Peyer's patch (tissue), 4 donors: ENCODE measurements at regions not wholly inside any gene's neighbourhood (a gene's known extent, or its start where the extent isn't known, plus 50 kb on each side); places are given as distances from the start of the nearest gene placed in this dataset.

Experiments
- DNase-seq, 3 donors: peaks; one replicate each; pipeline ENCODE4 v3.0.0-alpha.2; 2017 to 2019
- H3K27ac ChIP-seq, 4 donors: fragments of 200-600 bp; sonication (generic); one replicate each; pipeline ENCODE4 v1.5.1; 2016 to 2019
- H3K27me3 ChIP-seq, 2 donors: fragments of 200-600 bp; sonication (generic); one replicate each; pipeline ENCODE4 v1.5.1; 2019
- H3K36me3 ChIP-seq, 3 donors: fragments of 200-600 bp; sonication (generic); one replicate each; pipeline ENCODE4 v1.5.1; 2016 to 2019
- H3K4me1 ChIP-seq, 4 donors: fragments of 200-600 bp; sonication (generic); one replicate each; pipeline ENCODE4 v1.5.1; 2016 to 2019
- H3K4me3 ChIP-seq, 4 donors: fragments of 200-600 bp; sonication (generic); 1 replicate in 3 of 4; 2 replicates in 1 of 4; pipeline ENCODE4 v1.5.1; 2016 to 2019; ENCODE audit warnings: mild to moderate bottlenecking in 1 of 4
- H3K9me3 ChIP-seq, 4 donors: fragments of 200-600 bp; sonication (generic); one replicate each; pipeline ENCODE4 v1.5.1; 2016 to 2019; ENCODE audit warnings: mild to moderate bottlenecking in 1 of 4
- CTCF ChIP-seq, 6 experiments: fragments of 450-650 bp in 4 of 6; fragments of 200-600 bp in 2 of 6; sonication (generic) in 1 of 6; IDR thresholded peaks; one replicate each; pipeline ENCODE4 v1.5.1; 2017 to 2019; ENCODE audit warnings: antibody characterized with exemption in 6 of 6, mild to moderate bottlenecking in 3 of 6, moderate library complexity in 1 of 6
- POLR2A ChIP-seq, 2 donors: fragments of 450-650 bp; IDR thresholded peaks; one replicate each; pipeline ENCODE4 v1.5.1; 2017; ENCODE audit warnings: antibody characterized with exemption in 2 of 2, mild to moderate bottlenecking in 2 of 2, moderate library complexity in 2 of 2

- Histone ChIP-seq H3K4me1 (no peaks in the 10 kb centered on the region), H3K4me3 (no peak overlapping the region), H3K27ac (no peak overlapping the region), H3K27me3 (no peaks in the 10 kb centered on the region), H3K36me3 (no peaks in the 10 kb centered on the region), H3K9me3 (no peaks in the 10 kb centered on the region)
- DNase-seq: no peak
- TF ChIP-seq POLR2A (IDR thresholded peaks at IDR 0.05) (no peak), CTCF (IDR thresholded peaks at IDR 0.05) (no peak)
Observed at GRCh38 chr1:22223176-22223575, 80.3 kb upstream of the WNT4 start.

- Histone ChIP-seq H3K27ac (no peak overlapping the region), H3K4me3 (no peak overlapping the region), H3K4me1 (no peaks in the 10 kb centered on the region), H3K9me3 (no peaks in the 10 kb centered on the region), H3K27me3 (no peaks in the 10 kb centered on the region), H3K36me3 (no peaks in the 10 kb centered on the region)
- no peak for TF ChIP-seq POLR2A (IDR thresholded peaks at IDR 0.05)
- TF ChIP-seq CTCF (IDR thresholded peaks at IDR 0.05): no peak
- DNase-seq: no peak
Observed at GRCh38 chr1:22224091-22224490, 81.2 kb upstream of the WNT4 start.

- H3K27ac ChIP-seq: no peak overlapping the region
- DNase-seq: no peak
- no peaks in the 10 kb centered on the region for H3K9me3 ChIP-seq
- H3K4me1 ChIP-seq: no peaks in the 10 kb centered on the region
- no peak for TF ChIP-seq POLR2A (IDR thresholded peaks at IDR 0.05)
- TF ChIP-seq CTCF (IDR thresholded peaks at IDR 0.05): no peak
- H3K36me3 ChIP-seq: no peaks in the 10 kb centered on the region
- H3K4me3 ChIP-seq: no peak overlapping the region
- no peaks in the 10 kb centered on the region for H3K27me3 ChIP-seq
Observed at GRCh38 chr1:22224631-22225030, 81.7 kb upstream of the WNT4 start.

- H3K27me3 ChIP-seq: no peaks in the 10 kb centered on the region
Observed at GRCh38 chr1:22225858-22226589, 83.1 kb upstream of the WNT4 start.

GRCh38 chr1:22228074-22228473 lies 85.2 kb upstream of the WNT4 start:
- no peaks in the 10 kb centered on the region for H3K9me3 ChIP-seq
- H3K4me1 ChIP-seq: no peaks in the 10 kb centered on the region
- H3K4me3 ChIP-seq: no peak overlapping the region
- no peaks in the 10 kb centered on the region for H3K27me3 ChIP-seq
- no peak for TF ChIP-seq CTCF (IDR thresholded peaks at IDR 0.05)
- no peak for TF ChIP-seq POLR2A (IDR thresholded peaks at IDR 0.05)
- no peaks in the 10 kb centered on the region for H3K36me3 ChIP-seq
- DNase-seq: no peak
- no peak overlapping the region for H3K27ac ChIP-seq

More at GRCh38 chr1:22225858-22226589, 83.1 kb upstream of the WNT4 start:
- no peak overlapping the region for H3K27ac ChIP-seq
- no peak for DNase-seq
- TF ChIP-seq CTCF (IDR thresholded peaks at IDR 0.05) (no peak), POLR2A (IDR thresholded peaks at IDR 0.05) (no peak)
- no peaks in the 10 kb centered on the region for H3K9me3 ChIP-seq
- no peak overlapping the region for H3K4me3 ChIP-seq
- H3K4me1 ChIP-seq: no peaks in the 10 kb centered on the region
- H3K36me3 ChIP-seq: no peaks in the 10 kb centered on the region
